GM19372 (cell line): ENCODE measurements at regions not wholly inside any gene's neighbourhood (a gene's known extent, or its start where the extent isn't known, plus 50 kb on each side); places are given as distances from the start of the nearest gene placed in this dataset.
"Not testable (repeated sequence)": the region's sequence is repeated elsewhere in the genome, so short reads cannot be mapped to it uniquely, and the experiment has no call there.

Source experiments
- ATAC-seq: cut with Tn5 transposase; IDR thresholded peaks from one replicate; pipeline ENCODE4 v1.9.1; 2021; ENCODE audit warnings: mild to moderate bottlenecking, low read depth, moderate library complexity; ENCODE audit not compliant: unreplicated experiment

DNA sequence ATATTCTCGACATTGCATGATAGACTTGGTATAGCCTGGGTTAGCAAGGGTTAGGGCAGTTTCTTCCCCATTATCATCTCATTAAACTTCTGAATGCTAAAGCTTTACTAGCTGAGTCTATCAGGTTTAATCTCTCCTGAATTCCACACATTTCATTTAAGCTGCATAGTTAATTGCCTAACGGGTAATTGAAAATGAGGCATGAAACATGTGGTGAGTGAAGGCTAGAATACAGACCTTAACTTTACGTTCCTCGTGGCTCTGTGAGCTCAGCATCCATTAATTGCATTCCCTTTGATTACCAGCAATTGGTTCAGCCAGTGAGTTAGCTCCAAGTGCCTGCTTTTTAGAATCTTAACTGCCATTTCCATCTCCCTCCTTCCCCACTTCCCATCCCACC, 126.5 kb upstream of the MEX3C start:
- ATAC-seq, result no peak

DNA sequence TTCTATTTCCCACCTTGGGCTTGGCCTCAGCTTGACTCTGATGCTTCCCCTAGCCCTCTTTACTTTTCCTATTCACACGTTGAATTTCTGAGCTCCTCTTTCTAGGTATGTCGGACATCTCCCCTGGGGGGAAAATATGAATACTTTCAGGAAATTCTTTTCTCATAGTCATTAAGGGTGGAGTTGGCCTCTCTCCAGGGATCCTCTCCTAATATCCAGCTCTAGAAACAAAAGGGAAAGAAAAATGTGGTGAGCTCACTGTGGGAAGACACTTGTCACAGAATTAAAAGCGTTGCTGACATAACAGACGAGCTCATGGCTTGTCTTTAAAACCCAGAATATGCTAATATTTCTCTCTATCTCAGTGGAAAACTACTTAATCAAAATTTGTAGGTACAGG, 132.7 kb upstream of the MEX3C start:
- ATAC-seq, result no peak

DNA sequence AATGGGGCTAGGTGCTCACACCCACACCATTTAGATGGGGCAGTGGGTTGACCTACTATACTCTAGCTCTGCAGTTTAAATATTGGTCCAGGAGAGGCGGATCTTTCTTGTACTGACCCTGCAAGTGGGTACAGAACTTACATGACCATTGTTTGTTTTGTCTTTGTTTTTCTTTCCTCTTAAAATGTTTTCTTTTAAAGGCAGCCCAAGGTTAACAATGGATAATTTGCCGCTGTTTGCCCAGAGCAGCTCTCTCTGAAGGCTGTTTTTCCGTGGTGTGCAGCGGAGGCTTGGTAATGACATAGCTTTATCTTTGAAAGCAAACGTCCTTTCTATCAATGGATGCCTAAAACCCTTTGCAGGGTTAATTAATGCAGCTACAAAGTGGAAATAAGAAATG, 133.3 kb upstream of the MEX3C start:
- ATAC-seq, result no peak

DNA sequence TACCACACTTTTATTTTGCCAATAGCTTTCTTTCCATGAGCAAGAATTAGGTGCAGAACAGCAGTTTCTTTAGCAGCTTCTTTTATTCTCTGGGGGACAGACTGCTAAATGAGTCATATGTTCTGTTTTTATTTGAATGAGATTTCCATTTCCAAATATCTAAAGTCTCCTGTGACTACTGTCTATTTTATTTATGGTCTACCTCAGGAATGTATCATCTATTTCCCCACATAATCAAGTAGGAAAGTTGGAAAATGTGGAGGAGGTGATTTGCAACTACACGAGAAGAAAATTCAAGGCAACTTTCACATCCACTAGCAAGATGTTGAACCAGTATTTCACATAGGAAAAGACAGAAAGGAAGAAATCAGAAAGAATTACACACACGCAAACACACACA, 139.9 kb upstream of the MEX3C start:
- ATAC-seq, result no peak

DNA sequence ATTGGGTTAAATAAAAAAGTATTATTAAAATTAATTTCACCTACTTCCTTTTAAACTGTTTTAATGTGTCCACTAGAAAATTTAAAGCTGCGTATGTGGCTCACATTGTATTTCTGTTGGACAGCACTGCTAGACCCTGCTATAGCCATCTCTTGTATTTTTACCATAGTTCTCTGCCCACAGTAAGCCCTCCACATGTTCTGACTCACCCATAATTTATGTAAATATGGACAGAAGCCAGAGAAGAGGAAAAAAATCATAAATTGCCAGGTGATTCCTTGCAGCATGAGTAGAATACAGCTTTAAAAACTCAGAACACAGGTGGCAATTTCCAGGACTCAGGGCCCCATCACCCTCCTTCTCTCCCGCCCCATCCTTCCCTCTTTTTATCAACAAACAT, 142.4 kb upstream of the MEX3C start:
- no peak for ATAC-seq

DNA sequence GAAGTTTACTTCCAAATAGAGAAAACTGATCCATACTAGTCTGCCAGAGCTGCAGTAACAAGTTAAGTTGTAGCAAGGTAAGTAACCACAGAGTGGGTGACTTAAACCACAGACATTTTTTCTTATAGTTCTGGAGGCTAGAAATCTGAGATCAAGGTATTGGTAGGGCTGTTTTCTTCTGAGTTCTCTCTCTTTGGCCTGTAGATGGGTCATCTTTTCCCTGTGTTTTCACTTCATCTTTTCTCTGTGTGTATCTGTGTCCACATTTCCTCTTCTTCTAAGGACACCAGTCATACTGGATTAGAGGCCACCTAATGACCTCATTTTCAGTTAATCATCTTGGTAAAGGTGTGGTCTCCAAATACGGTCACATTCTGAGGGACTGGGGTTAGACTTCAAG, 142.9 kb upstream of the MEX3C start:
- ATAC-seq, result no peak

DNA sequence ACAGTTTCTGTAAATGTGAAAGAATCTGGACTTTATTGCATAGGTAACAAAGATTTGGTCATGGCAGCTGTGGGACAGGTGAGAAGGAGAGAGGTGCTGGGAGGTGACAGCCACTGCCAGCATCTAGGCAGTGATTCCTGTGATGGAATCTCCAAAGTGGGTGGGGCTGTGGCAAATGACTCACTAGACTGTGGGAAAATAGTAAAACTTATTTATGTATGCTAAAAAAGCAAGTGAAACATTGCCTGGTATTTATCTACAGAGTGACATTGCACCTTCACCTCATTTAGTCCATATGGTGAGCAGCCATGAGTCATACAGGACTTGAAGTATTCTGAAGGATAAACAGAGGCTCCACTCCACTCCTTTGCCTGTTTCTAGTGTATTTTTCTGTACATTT, 145.3 kb upstream of the MEX3C start:
- ATAC-seq, result no peak

DNA sequence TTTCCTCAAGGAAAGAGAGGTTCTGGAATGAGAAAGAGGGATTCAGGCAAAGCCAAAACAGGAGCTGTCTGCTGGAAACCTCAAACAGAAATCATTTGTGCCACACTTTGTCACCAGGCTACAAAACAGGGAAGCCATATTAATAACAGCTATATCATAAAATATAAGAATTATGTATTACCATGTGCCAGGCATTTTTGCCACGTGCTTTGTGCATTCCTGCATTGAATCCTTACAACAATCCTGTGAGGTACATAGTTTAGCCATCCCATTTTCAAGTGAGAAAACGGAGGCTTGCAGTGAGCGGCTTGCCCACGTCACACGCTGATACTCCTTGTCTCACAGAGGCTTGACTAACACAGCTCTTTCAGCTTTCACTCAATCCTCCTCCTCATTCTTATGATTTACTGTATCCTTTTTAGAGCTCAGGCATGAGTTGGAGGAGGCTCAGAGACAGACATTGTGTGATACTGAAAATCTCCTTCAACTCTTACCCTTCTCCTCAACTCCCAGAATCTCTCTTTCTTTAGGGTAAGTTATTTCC, 148.4 kb upstream of the MEX3C start:
- ATAC-seq, result no peak

DNA sequence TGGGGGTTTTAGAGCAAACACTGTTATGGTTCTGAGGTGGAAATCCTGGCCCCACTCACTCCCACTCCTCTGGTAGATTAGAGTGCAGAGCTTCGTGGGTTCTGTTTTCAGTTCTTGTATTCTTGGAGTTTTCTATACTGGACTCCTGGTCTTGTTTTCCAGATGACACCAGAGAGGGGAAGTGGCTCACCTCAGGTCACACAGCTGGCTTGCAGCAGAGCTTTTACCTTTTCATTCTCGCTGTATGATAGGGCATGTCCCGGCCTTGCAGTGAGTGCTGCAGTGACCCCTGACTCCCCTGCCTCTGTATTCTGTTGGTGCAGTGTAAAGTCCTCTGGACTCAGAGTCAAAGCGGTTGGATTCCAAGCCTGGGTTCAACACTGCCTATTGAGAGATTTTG, 148.9 kb upstream of the MEX3C start:
- no peak for ATAC-seq

DNA sequence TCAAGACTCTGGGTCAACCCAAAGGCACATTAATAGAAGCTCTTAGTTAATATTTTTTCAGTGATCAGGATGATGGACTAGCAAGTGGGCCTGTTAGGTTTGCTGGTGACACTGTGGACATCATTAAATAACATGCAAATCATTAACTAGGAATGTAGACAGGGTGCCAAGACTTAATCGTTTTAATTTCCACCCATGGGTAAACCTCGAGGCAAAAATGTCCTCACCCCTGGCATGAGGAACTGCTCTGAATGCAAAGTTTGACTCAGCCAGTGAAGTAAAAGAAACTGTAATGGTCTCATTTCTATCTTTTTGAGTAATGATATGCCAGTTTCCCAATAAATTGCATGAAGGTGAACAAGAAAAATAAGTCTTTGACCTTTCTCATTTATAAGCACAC, 152.6 kb upstream of the MEX3C start:
- ATAC-seq, result no peak

DNA sequence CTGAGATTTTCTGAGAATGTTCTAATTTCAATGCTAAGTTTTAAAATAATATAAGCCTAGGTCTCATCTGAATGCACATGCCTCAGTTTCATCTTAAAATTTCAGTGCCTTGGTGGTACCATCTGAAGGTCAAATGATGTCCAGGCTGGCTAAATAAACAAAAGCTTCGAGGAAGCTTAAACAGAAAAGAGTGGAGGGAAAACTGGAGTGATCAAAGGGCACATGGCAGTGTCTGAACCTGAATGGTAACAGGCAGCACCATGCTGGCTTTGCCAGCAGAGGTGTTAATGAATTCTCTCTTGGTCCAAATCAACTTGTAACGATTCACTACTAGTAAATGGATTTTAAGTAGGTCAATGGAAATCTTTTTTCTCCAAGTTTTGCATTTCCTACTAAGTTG, 158.4 kb upstream of the MEX3C start:
- ATAC-seq, result no peak

DNA sequence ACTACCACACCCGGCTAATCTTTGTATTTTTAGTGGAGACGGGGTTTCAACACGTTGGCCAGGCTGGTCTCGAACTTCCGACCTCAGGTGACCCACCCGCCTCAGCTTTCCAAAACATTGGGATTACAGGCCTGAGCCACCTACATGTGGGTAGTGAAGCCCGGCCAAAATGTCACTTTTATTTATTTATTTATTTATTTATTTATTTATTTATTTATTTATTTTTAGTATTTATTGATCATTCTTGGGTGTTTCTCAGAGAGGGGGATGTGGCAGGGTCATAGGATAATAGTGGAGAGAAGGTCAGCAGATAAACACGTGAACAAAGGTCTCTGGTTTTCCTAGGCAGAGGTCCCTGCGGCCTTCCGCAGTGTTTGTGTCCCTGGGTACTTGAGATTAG, 162.8 kb upstream of the MEX3C start:
- ATAC-seq, result not testable (repeated sequence)

DNA sequence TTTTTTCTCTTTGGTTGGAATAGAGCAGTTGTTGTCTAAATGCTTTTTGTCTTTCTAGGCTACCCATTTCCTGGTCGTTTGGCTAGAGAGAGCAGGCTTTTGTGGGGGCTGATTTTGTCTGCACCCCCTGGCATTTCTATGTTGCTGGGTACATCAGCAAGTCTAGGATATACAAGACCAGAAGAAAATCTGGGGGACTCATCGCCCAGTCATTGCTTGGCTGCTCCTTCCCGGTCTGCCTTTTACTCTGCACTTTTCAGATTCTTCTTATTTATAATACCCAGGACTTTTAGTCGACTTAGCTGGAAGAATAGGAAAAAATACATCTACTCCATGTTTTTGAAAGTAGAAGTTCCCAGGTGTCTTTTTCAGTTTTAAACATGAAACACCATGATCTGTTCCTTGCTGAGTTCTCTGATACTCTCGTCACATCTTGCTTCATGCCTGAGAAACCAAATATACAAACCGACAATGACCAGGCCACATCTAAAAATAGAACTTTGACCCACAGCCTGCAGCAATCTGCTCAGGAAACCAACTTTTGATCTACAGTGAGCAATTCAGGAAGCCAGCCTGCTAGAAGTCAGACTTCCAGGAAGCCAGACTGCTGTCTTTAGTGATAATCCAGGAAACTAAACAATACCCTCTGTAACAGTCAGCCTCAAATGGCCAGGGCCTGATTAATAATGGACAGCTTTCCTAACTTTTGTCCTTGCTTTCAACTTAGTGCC, 163.8 kb upstream of the MEX3C start:
- no peak for ATAC-seq

DNA sequence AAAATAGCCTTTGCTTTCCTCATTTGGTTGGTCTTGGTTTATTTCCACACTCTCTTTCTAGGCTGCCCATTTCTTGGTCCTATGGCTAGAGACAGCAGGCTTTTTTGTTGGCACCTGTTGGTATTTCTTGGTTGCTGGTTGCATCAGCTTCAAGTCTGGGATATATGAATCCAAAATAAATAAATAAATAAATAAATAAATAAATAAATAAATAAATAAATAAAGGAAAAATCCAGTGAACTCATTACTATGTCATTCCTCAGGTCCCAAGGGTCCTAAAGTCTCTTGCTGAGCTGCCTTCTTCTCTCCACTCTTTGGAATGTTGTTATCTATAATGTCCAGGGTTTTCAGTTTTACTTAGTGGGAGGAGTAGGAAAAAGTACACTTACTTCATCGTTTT, 165.9 kb upstream of the MEX3C start:
- no peak for ATAC-seq

DNA sequence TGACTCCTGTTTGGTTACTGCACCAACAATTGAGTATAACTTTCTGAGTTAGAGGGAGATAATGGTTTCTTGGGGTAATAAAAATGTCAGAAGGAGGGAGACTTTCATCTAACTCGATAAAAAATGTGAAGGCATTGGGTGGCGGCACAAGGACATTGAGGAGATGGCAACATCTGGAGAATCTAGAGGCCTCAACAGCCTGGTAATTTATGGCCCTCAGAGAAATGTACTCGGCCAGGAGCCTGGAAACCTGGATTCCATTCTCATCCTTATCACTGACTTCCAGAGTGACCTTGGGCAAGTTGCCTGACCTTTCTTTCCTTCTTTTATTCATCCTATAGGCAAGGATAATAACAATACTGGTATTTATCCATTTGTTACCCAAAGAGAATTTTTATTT, 173.5 kb upstream of the MEX3C start:
- no peak for ATAC-seq

DNA sequence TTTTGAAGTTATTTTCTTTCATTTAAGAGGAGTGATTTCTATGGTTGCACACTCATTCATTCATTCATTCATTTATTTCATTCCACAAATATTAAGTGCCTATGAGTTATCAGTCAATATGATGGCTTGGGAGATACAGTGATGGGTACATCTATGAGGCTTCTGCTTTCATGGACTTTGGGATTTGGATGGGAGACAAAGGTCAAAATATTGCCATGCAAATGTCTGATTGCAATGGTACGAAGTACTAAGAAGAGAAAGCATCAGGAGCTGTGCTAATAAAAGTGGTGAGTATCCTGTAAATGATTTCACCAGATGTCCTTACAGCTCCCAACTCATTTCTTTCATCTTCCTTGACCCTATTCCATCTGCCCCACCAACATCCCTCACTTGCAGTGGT, 174.4 kb upstream of the MEX3C start:
- no peak for ATAC-seq

DNA sequence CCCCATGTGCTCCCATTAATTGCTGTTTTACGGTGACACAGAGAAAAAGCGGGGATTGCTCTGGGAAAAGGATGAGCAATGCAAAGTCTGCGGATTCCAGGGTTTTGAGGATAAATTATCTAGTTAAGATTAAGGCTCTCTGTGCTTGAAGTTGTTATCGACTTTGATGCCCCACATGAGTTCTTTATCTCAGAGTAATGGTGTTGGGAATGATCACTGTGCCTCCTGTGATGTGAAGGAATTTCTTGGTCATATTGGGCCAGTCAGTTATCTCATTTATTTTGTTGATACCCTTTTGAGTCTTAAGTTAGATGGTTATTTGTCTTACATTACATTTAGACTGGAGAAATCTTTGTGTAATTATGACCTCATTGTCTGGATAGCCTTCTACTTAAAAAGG, 184.6 kb upstream of the MEX3C start:
- no peak for ATAC-seq

DNA sequence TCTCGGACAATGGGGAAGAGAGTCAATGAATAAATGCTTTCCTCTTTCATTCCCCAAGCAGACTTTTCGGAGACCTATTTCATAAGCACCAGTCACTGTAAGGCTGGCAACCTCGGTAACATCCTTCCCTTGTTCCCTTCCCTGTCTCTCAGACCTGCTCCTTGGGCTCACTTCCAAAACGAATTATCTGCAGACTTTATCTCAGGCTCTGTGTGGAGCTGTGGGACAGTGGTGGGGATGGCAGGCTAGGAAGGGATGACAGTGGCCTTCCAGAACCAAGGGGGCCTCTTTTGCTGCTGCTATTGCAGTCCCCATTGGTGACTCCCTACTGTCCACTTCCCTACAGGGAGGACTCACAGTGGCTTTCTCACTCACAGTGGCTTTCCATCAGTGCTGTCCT, 185.6 kb upstream of the MEX3C start:
- no peak for ATAC-seq

DNA sequence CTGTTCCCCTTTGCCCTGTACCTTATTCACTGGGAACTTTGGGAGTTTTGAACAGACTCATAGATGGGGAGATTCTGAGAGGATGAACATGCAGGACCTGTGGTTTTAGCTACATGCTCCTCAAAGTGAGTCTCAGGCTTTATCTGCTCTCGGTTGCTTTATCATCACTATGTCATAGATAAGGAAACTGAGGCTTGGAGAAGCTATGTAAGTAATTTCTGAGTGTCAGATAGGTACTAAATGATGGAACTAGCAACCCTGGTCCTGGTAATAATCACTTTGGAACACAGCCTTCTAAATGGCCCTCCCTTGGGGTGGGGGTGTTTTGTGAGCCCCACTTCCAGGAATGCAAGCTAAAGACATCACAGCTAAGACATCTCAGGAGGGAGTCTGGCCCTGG, 186.2 kb upstream of the MEX3C start:
- no peak for ATAC-seq

DNA sequence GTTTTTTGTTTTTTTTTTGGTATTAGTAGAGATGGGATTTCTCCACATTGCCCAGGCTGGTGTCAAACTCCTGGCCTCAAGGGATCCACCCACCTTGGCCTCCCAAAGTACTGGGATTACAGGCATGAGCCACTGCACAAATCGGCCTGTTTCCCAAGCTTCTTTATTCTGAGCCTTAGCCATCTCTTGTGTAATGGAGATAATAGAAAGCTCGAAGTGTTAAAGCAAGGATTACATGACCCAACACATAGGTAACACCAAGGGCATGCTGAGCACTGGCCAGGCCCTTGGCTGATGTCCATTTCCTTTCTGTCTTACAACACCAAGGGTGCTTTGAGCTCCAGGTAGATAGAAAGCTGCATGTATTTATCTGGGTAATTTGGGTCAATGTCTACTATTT, 187.8 kb upstream of the MEX3C start:
- ATAC-seq, result no peak

DNA sequence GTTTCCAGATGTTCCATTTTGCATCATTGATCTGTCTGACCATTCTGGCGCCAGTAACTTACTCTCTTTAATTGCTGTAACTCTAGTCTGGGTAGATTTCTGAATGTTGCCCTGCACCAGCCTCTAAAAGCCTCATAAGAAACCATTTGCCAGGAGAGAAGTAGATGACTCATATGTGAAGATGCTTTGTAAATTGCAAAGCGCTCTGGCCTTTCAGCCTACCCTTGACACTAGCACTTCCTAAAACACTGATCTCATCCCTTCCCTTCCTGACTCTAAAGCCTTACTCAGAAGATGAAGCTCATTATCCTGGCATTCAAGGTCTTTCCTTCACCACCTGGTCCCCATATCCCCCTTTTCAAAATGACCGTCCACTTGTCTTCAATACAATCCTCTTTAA, 193.2 kb upstream of the MEX3C start:
- ATAC-seq, result no peak

DNA sequence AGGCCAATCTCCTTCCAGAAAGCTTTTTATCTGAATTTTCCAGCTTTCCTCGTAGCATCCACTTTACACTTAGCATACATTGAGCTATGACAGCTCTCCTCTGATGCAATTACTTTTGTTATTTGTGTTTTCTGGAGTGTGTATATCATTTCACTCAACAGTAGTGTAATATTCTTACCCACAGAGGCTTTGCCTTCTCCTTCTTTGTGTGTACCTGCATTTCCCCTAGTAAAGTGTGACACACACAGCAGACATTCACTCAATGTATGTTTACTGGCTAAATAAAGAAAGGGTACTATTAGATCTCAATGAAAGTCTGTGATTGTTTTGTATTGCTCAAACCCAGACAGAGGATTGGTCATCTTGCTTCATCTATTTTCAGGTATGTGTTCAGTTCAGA, 193.7 kb upstream of the MEX3C start:
- ATAC-seq, result no peak

DNA sequence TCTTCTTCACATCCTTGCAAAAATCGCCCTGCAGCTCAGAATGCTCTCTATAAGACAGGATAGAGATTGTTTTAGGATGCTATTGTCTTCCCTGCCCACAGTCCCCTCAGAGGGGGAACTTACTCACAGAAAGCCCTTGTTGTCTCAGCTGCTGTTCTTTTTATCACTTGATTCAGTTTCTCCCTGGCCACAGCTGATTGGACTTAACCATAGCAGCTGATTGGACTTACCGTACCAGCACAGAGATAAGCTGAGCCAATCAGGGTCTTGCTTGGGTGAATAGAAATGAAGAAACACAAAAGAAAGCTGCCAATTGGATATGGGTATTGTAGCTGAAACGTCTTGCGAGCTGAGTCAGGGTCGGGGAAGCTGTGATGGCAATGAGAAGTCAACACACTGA, 194.2 kb upstream of the MEX3C start:
- no peak for ATAC-seq
